Nephron (organoid): ENCODE measurements at regions not wholly inside any gene's neighbourhood (a gene's known extent, or its start where the extent isn't known, plus 50 kb on each side); places are given as distances from the start of the nearest gene placed in this dataset.

ENCODE experiments used
- H3K27ac Mint-ChIP-seq, 3 experiments: 2 replicates each; pipeline ENCODE4 v1.8.0; 2020; ENCODE audit warnings: mixed read lengths in 3 of 3, mild to moderate bottlenecking in 2 of 3, moderate library complexity in 1 of 3
- H3K27me3 Mint-ChIP-seq: 2 replicates; pipeline ENCODE4 v1.8.0; 2021; ENCODE audit warnings: low read depth, mild to moderate bottlenecking, moderate library complexity, mixed read lengths
- H3K36me3 Mint-ChIP-seq: 2 replicates; pipeline ENCODE4 v1.8.0; 2020; ENCODE audit warnings: low read depth, mixed read lengths
- H3K4me1 Mint-ChIP-seq: 2 replicates; pipeline ENCODE4 v1.8.0; 2020; ENCODE audit warnings: mixed read lengths
- H3K4me3 Mint-ChIP-seq, 3 experiments: 2 replicates each; pipeline ENCODE4 v1.8.0; 2020; ENCODE audit warnings: mild to moderate bottlenecking in 3 of 3, mixed read lengths in 3 of 3, moderate library complexity in 2 of 3
- H3K9me3 Mint-ChIP-seq: 2 replicates; pipeline ENCODE4 v1.8.0; 2020; ENCODE audit warnings: mixed read lengths
- CTCF ChIP-seq, 3 experiments: fragments of 200-600 bp; sonication (generic); IDR thresholded peaks; one replicate each; pipeline ENCODE4 v1.5.0; 2021; ENCODE audit warnings: antibody characterized with exemption in 3 of 3; ENCODE audit not compliant: unreplicated experiment in 3 of 3

DNA sequence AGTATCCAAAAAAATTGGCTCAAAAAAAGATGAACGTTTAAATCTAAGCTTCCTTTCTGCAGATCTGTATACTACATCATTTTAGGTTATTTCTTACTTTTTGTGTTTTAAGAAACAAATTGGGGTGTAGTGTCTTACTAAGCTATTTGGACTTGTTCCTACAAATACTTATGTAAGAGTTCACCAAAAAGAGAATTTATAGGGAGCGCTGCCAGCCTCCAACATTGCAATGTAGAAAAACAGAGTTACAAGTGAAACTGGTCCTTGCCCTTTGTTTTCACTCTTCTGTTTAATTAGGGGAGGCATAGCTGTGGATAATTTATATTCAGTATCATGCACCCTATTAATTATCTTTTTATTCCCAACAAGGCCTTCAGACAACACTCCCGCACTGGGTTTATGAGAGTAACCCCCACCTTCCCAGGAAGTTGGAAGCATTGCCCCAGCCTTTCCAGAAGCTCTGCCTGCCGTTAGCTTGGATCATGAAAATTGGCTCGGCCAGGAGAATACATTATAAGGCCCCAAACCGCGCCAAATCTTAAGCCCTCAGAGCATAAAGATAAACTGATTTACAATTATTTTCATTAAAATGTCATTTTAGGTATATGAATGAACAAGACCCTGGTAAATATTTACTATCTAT lies 261.8 kb upstream of the KLF6 start:
- no peaks in the 10 kb centered on the region for H3K27me3 Mint-ChIP-seq
- H3K36me3 Mint-ChIP-seq, result peaks cover 9% of the 10 kb centered on the region
- no peak overlapping the region for H3K4me3 Mint-ChIP-seq
- H3K4me1 Mint-ChIP-seq, result peaks cover 30% of the 10 kb centered on the region
- no peak for TF ChIP-seq CTCF (IDR thresholded peaks at IDR 0.05; ENCODE audit: unreplicated experiment in 3 of 3)
- H3K27ac Mint-ChIP-seq, result peak overlapping the region in 2 of 3 experiments; percentile 67 to 71
- H3K9me3 Mint-ChIP-seq, result peaks cover 12% of the 10 kb centered on the region

GRCh38 chr10:4046030-4046429 lies 261.0 kb upstream of the KLF6 start:
- peaks cover 24% of the 10 kb centered on the region for H3K4me1 Mint-ChIP-seq
- H3K9me3 Mint-ChIP-seq, result peaks cover 18% of the 10 kb centered on the region
- H3K36me3 Mint-ChIP-seq, result peaks cover 14% of the 10 kb centered on the region
- H3K27me3 Mint-ChIP-seq, result no peaks in the 10 kb centered on the region
- no peak overlapping the region for H3K27ac Mint-ChIP-seq
- H3K4me3 Mint-ChIP-seq, result no peak overlapping the region
- TF ChIP-seq CTCF (IDR thresholded peaks at IDR 0.05; ENCODE audit: unreplicated experiment in 3 of 3), result no peak

DNA sequence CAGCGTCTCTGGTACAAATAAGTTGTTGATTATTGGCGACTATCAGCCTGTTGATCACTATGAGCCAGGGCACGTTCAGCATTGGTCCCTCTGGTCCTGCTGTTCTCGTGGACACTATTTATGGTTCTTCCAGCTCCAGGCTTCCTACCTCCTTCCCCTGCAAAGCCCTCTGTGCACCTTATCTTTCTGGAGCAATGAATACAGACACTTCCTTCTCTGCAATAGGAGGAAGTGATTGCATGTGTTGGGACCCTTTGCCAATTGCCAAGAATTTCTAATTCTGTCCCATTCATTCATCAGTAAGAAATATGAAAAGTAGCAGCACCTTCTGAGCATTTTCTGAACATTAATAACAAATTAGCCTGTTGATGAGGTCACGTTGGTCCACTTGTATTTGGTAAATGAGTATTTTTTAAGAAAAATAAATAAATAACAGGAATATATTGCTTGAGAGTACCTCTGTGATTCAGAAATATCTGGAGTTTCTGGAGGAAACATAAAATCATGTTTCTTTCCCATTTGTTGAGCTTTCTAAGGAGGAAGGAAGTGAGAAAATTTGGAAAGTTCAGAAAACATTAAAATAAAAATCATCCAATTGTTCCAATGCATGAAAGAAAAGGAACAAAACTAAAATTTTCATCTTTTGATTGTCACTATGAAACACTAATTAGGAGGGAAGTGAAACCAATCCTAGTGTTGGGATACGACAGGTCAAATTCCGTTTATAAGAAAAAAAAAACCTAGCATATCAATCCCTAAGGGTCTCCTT lies 259.1 kb upstream of the KLF6 start:
- H3K36me3 Mint-ChIP-seq, result peaks cover 14% of the 10 kb centered on the region
- no peak overlapping the region for H3K4me3 Mint-ChIP-seq
- H3K4me1 Mint-ChIP-seq, result peaks cover 19% of the 10 kb centered on the region
- no peaks in the 10 kb centered on the region for H3K27me3 Mint-ChIP-seq
- H3K27ac Mint-ChIP-seq, result no peak overlapping the region
- H3K9me3 Mint-ChIP-seq, result peaks cover 25% of the 10 kb centered on the region
- TF ChIP-seq CTCF (IDR thresholded peaks at IDR 0.05; ENCODE audit: unreplicated experiment in 3 of 3), result no peak

DNA sequence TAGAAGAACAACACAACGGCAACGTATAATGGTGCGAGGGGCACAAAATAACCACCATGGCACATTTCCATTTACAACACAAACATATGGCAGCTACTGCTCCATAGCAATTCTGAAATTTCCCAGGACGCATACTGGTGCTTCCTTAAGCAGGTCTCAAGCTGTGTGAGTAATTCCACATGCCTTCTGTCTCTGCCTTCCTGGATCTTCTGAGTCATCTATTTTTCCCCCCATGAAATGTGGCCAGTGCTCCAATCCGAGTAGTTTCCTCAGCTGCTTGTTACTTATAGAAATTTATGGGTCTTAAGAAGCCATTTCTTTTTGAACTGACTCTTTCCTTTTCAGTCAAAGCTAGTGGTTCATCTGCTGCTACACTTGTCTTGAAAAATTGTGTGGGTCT lies 256.6 kb upstream of the KLF6 start:
- Mint-ChIP-seq H3K27me3 (no peaks in the 10 kb centered on the region), H3K9me3 (peaks cover 25% of the 10 kb centered on the region), H3K4me3 (no peak overlapping the region), H3K4me1 (peaks cover 4% of the 10 kb centered on the region), H3K27ac (no peak overlapping the region), H3K36me3 (peaks cover 14% of the 10 kb centered on the region)
- TF ChIP-seq CTCF (IDR thresholded peaks at IDR 0.05; ENCODE audit: unreplicated experiment in 3 of 3), result no peak

GRCh38 chr10:4038000-4038399 lies 253.0 kb upstream of the KLF6 start:
- peaks cover 21% of the 10 kb centered on the region for H3K9me3 Mint-ChIP-seq
- no peak overlapping the region for H3K27ac Mint-ChIP-seq
- peaks cover 14% of the 10 kb centered on the region for H3K36me3 Mint-ChIP-seq
- no peak overlapping the region for H3K4me3 Mint-ChIP-seq
- no peaks in the 10 kb centered on the region for H3K27me3 Mint-ChIP-seq
- H3K4me1 Mint-ChIP-seq, result peaks cover 14% of the 10 kb centered on the region
- TF ChIP-seq CTCF (IDR thresholded peaks at IDR 0.05; ENCODE audit: unreplicated experiment in 3 of 3), result no peak

DNA sequence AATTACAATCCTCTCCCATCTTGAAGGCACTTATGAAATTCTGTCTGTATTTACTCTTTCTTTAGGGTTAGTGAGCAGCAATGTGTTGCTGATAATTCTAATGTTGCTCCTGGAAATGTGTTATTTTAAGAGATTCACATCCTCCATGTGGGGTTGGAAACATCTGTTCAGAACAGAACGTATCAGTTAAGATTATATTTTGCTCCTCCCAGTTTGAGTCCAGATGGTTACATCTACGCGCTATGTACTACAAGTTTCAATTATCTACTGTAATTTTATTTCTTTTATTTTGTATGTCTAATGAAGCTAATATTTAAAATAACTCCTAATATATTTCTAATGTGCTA lies 250.6 kb upstream of the KLF6 start:
- Mint-ChIP-seq H3K4me1 (peaks cover 14% of the 10 kb centered on the region), H3K27me3 (no peaks in the 10 kb centered on the region), H3K4me3 (no peak overlapping the region), H3K27ac (peak overlapping the region; percentile 54 to 78 (median 75)), H3K9me3 (peaks cover 2% of the 10 kb centered on the region), H3K36me3 (no peaks in the 10 kb centered on the region)
- no peak for TF ChIP-seq CTCF (IDR thresholded peaks at IDR 0.05; ENCODE audit: unreplicated experiment in 3 of 3)
